Kidney (tissue), 13 donors: ENCODE measurements at regions not wholly inside any gene's neighbourhood (a gene's known extent, or its start where the extent isn't known, plus 50 kb on each side); places are given as distances from the start of the nearest gene placed in this dataset.

ENCODE experiments used
- DNase-seq, 5 donors: peaks; one replicate each; pipeline ENCODE4 v3.0.0-alpha.2; 2013 to 2020
- FAIRE-seq: peaks from 2 replicates; lab custom pipeline; 2012; peaks lifted over from hg19 to GRCh38; lab: Jason Lieb, UNC
- H3K27ac ChIP-seq, 2 donors: one replicate each; pipeline ENCODE4 v1.7.0; 2013; ENCODE audit warnings: low read depth in 2 of 2, low read length in 2 of 2, inconsistent platforms in 1 of 2
- H3K27me3 ChIP-seq: one replicate; pipeline ENCODE4 v1.7.1; 2013; ENCODE audit warnings: low read length, inconsistent platforms; ENCODE audit not compliant: control insufficient read depth, insufficient read depth
- H3K36me3 ChIP-seq, 3 donors: one replicate each; pipeline versions ENCODE4 v1.7.0 to v1.7.1; 2013; ENCODE audit warnings: low read length in 3 of 3, control low read depth in 1 of 3, inconsistent platforms in 1 of 3; ENCODE audit not compliant: insufficient read depth in 3 of 3, control insufficient read depth in 2 of 3
- H3K4me1 ChIP-seq, 3 donors: one replicate each; pipeline versions ENCODE4 v1.7.0 to v1.7.1; 2013; ENCODE audit warnings: low read length in 3 of 3, inconsistent platforms in 1 of 3, low read depth in 1 of 3; ENCODE audit not compliant: control insufficient read depth in 2 of 3, insufficient read depth in 2 of 3
- H3K4me3 ChIP-seq, 3 donors: one replicate each; pipeline versions ENCODE4 v1.7.0 to v1.8.1; 2013; ENCODE audit warnings: low read length in 3 of 3, control low read depth in 1 of 3, inconsistent platforms in 1 of 3
- H3K9ac ChIP-seq, 3 donors: one replicate each; pipeline versions ENCODE4 v1.7.0 to v1.7.1; 2013; ENCODE audit warnings: low read length in 3 of 3, control low read depth in 1 of 3, inconsistent platforms in 1 of 3
- H3K9me3 ChIP-seq, 3 donors: one replicate each; pipeline versions ENCODE4 v1.7.0 to v1.7.1; 2013; ENCODE audit warnings: low read length in 3 of 3, control low read depth in 1 of 3, inconsistent platforms in 1 of 3; ENCODE audit not compliant: control insufficient read depth in 2 of 3, insufficient read depth in 1 of 3
- CTCF ChIP-seq: IDR thresholded peaks from 3 replicates; pipeline ENCODE4 v1.5.1; 2012; ENCODE audit warnings: mild to moderate bottlenecking, moderate library complexity, borderline replicate concordance; ENCODE audit not compliant: insufficient read depth; ENCODE audit errors: extremely low read depth
- intact Hi-C: fragments of 100-400 bp; cut with DNase I; formaldehyde crosslinking; loops from one replicate; pipeline ENCODE4 v1.11.1; 2022
- donor health status: control.
- donor health status: control.
- donor health status: control.
- donor health status: control.
- donor health status: control.
- donor health status: DM: yes; HTN: yes; CAD: no.
- donor health status: Normal renal cell carcinoma (clear cell type).

- Histone ChIP-seq H3K27ac (no peak overlapping the region), H3K9me3 (no peaks in the 10 kb centered on the region), H3K4me3 (no peak overlapping the region), H3K4me1 (no peaks in the 10 kb centered on the region), H3K27me3 (no peaks in the 10 kb centered on the region), H3K36me3 (no peaks in the 10 kb centered on the region), H3K9ac (no peak overlapping the region)
- intact Hi-C loops, result no loop called here
- DNase-seq (no peak), FAIRE-seq (no peak)
- no peak for TF ChIP-seq CTCF
Measured at GRCh38 chr14:32009976-32010581, 67.0 kb upstream of the ARHGAP5 start.

GRCh38 chr14:32010604-32011125 is 66.4 kb upstream of the ARHGAP5 start:
- no peaks in the 10 kb centered on the region for H3K4me1 ChIP-seq
- H3K4me3 ChIP-seq, result no peak overlapping the region
- H3K36me3 ChIP-seq, result no peaks in the 10 kb centered on the region
- intact Hi-C loops, result no loop called here
- no peaks in the 10 kb centered on the region for H3K9me3 ChIP-seq
- no peak overlapping the region for H3K27ac ChIP-seq
- no peak for TF ChIP-seq CTCF
- H3K9ac ChIP-seq, result no peak overlapping the region
- H3K27me3 ChIP-seq, result no peaks in the 10 kb centered on the region
- FAIRE-seq (no peak), DNase-seq (no peak)

- intact Hi-C loops, result no loop called here
- FAIRE-seq, result no peak
Measured at GRCh38 chr14:32011225-32011624, 65.9 kb upstream of the ARHGAP5 start.

More at GRCh38 chr14:32011225-32011624, 65.9 kb upstream of the ARHGAP5 start:
- Histone ChIP-seq H3K4me3 (no peak overlapping the region), H3K9ac (no peak overlapping the region), H3K9me3 (no peaks in the 10 kb centered on the region), H3K27me3 (no peaks in the 10 kb centered on the region), H3K36me3 (no peaks in the 10 kb centered on the region), H3K4me1 (no peaks in the 10 kb centered on the region), H3K27ac (no peak overlapping the region)
- no peak for DNase-seq
- no peak for TF ChIP-seq CTCF
